ENCODE measurements at regions not wholly inside any gene's neighbourhood (a gene's known extent, or its start where the extent isn't known, plus 50 kb on each side); places are given as distances from the start of the nearest gene placed in this dataset.

GRCh38 chr1:170332801-170333200 lies 187.0 kb downstream of the NTMT2 start:
- POLR2A ChIA-PET: no interaction called here
- Histone ChIP-seq H3K9me3 (ENCODE audit: control extremely low read depth in 1 of 3, control insufficient read depth in 2 of 3, insufficient read depth in 1 of 3, low read length in 2 of 3) (no peaks in the 10 kb centered on the region), H3K4me1 (ENCODE audit: control insufficient read depth in 2 of 2, insufficient read depth in 2 of 2, low read length in 2 of 2) (no peaks in the 10 kb centered on the region), H2AFZ (ENCODE audit: insufficient read depth, low read depth, low read length, poor library complexity, severe bottlenecking) (no peak overlapping the region), H3K27ac (ENCODE audit: low read length in 2 of 2) (no peak overlapping the region), H3K9ac (ENCODE audit: low read length) (no peak overlapping the region), H3K36me3 (replicated peaks in 1 of 2; ENCODE audit: control extremely low read depth in 1 of 2, control insufficient read depth in 1 of 2, extremely low read depth in 1 of 2, insufficient read depth in 2 of 2, low read length in 1 of 2) (no peaks in the 10 kb centered on the region), H3K4me3 (ENCODE audit: control extremely low read depth in 1 of 5, extremely low read depth in 1 of 5, insufficient read depth in 1 of 5, low read depth in 2 of 5, low read length in 4 of 5) (no peak overlapping the region), H4K20me1 (ENCODE audit: control insufficient read depth, insufficient read depth, low read length, poor library complexity, severe bottlenecking) (no peaks in the 10 kb centered on the region), H3K27me3 (replicated peaks in 1 of 4; ENCODE audit: control extremely low read depth in 1 of 4, control insufficient read depth in 3 of 4, insufficient read depth in 4 of 4, low read length in 3 of 4) (no peaks in the 10 kb centered on the region), H3K4me2 (replicated peaks; ENCODE audit: low read depth, low read length, poor library complexity, severe bottlenecking) (no peak overlapping the region), H3K79me2 (ENCODE audit: control insufficient read depth, insufficient read depth, low read length) (no peaks in the 10 kb centered on the region)
- ATAC-seq (ENCODE audit: low read depth): no peak
- no peaks in the 10 kb centered on the region for H3K9me3 Mint-ChIP-seq (ENCODE audit: insufficient read depth)
- H3K27me3 Mint-ChIP-seq: peaks cover 4% of the 10 kb centered on the region
- CTCF ChIA-PET: interaction anchor here (0.7 kb wide), 1 partner anchor 19 kb away, joined by 3 read pairs; no protein-coding TSS in a partner anchor
- H3K4me3 Mint-ChIP-seq: no peak overlapping the region
- H3K27ac Mint-ChIP-seq: no peak overlapping the region
- TF ChIP-seq CTCF (IDR thresholded peaks at IDR 0.05) (no peak), EZH2 (IDR thresholded peaks at IDR 0.05; ENCODE audit: borderline replicate concordance, insufficient read depth, low read depth, low read length, poor library complexity, severe bottlenecking) (no peak)
- H3K4me1 Mint-ChIP-seq: no peaks in the 10 kb centered on the region
- no peak for DNase-seq
- intact Hi-C loops (cut with micrococcal nuclease): no loop called here

- H3K4me1 ChIP-seq (ENCODE audit: control insufficient read depth in 2 of 2, insufficient read depth in 2 of 2, low read length in 2 of 2): no peaks in the 10 kb centered on the region
- no peak overlapping the region for H3K9ac ChIP-seq (ENCODE audit: low read length)
- WGBS (ENCODE audit: insufficient coverage): 91% methylated on average over 2 of the region's 6 CpGs
- no peak overlapping the region for H3K4me3 Mint-ChIP-seq
- ChIA-PET CTCF (no interaction called here), POLR2A (no interaction called here)
- H3K4me1 Mint-ChIP-seq: no peaks in the 10 kb centered on the region
- H3K27ac ChIP-seq (ENCODE audit: low read length in 2 of 2): no peak overlapping the region
- no peak overlapping the region for H3K4me3 ChIP-seq (ENCODE audit: control extremely low read depth in 1 of 5, extremely low read depth in 1 of 5, insufficient read depth in 1 of 5, low read depth in 2 of 5, low read length in 4 of 5)
- no peak overlapping the region for H3K27ac Mint-ChIP-seq
- no peaks in the 10 kb centered on the region for H3K9me3 Mint-ChIP-seq (ENCODE audit: insufficient read depth)
- H2AFZ ChIP-seq (ENCODE audit: insufficient read depth, low read depth, low read length, poor library complexity, severe bottlenecking): no peak overlapping the region
- TF ChIP-seq EZH2 (IDR thresholded peaks at IDR 0.05; ENCODE audit: borderline replicate concordance, insufficient read depth, low read depth, low read length, poor library complexity, severe bottlenecking): no peak
- TF ChIP-seq CTCF (IDR thresholded peaks at IDR 0.05): no peak
- no peaks in the 10 kb centered on the region for H3K9me3 ChIP-seq (ENCODE audit: control extremely low read depth in 1 of 3, control insufficient read depth in 2 of 3, insufficient read depth in 1 of 3, low read length in 2 of 3)
- no peak overlapping the region for H3K4me2 ChIP-seq (replicated peaks; ENCODE audit: low read depth, low read length, poor library complexity, severe bottlenecking)
- no peaks in the 10 kb centered on the region for H3K79me2 ChIP-seq (ENCODE audit: control insufficient read depth, insufficient read depth, low read length)
- no peaks in the 10 kb centered on the region for H3K36me3 ChIP-seq (replicated peaks in 1 of 2; ENCODE audit: control extremely low read depth in 1 of 2, control insufficient read depth in 1 of 2, extremely low read depth in 1 of 2, insufficient read depth in 2 of 2, low read length in 1 of 2)
- H3K27me3 ChIP-seq (replicated peaks in 1 of 4; ENCODE audit: control extremely low read depth in 1 of 4, control insufficient read depth in 3 of 4, insufficient read depth in 4 of 4, low read length in 3 of 4): no peaks in the 10 kb centered on the region
- intact Hi-C loops (cut with micrococcal nuclease): no loop called here
- no peaks in the 10 kb centered on the region for H3K27me3 Mint-ChIP-seq
- H4K20me1 ChIP-seq (ENCODE audit: control insufficient read depth, insufficient read depth, low read length, poor library complexity, severe bottlenecking): no peaks in the 10 kb centered on the region
- no peak for ATAC-seq (ENCODE audit: low read depth)
- no peak for DNase-seq
Measured at GRCh38 chr1:170337413-170337994, 191.7 kb downstream of the NTMT2 start.

Data from B cell (primary cell).